Transverse colon (tissue), 4 donors: ENCODE measurements at regions not wholly inside any gene's neighbourhood (a gene's known extent, or its start where the extent isn't known, plus 50 kb on each side); places are given as distances from the start of the nearest gene placed in this dataset.

ENCODE experiments used
- CTCF ChIP-seq, 5 experiments: fragments of 200-600 bp in 3 of 5; fragments of 450-650 bp in 2 of 5; sonication (generic) in 3 of 5; IDR thresholded peaks; 1 replicate in 2 of 5; 2 replicates in 3 of 5; pipeline ENCODE4 v1.5.1; 2016 to 2017; ENCODE audit warnings: antibody characterized with exemption in 5 of 5, inconsistent platforms in 3 of 5, mild to moderate bottlenecking in 2 of 5, moderate library complexity in 1 of 5
- EP300 ChIP-seq: sonication (generic); formaldehyde crosslinking; IDR thresholded peaks from one replicate; pipeline ENCODE4 v1.6.1; 2017; ENCODE audit warnings: antibody characterized with exemption, low read depth
- POLR2AphosphoS5 ChIP-seq, 3 donors: sonication (generic); formaldehyde crosslinking; IDR thresholded peaks; one replicate each; pipeline ENCODE4 v1.6.1; 2016; ENCODE audit warnings: antibody characterized with exemption in 3 of 3

- TF ChIP-seq CTCF (IDR thresholded peaks at IDR 0.05) (no peak), POLR2AphosphoS5 (IDR thresholded peaks at IDR 0.05) (no peak), EP300 (no peak)
These were observed 455.4 kb upstream of the TENM4 start for GRCh38 chr11:79896258-79896657.
